ENCODE measurements at regions not wholly inside any gene's neighbourhood (a gene's known extent, or its start where the extent isn't known, plus 50 kb on each side); places are given as distances from the start of the nearest gene placed in this dataset.

- DNase-seq, result no peak
These were observed 95.2 kb upstream of the NCK2 start for GRCh38 chr2:105649534-105649933.

DNA sequence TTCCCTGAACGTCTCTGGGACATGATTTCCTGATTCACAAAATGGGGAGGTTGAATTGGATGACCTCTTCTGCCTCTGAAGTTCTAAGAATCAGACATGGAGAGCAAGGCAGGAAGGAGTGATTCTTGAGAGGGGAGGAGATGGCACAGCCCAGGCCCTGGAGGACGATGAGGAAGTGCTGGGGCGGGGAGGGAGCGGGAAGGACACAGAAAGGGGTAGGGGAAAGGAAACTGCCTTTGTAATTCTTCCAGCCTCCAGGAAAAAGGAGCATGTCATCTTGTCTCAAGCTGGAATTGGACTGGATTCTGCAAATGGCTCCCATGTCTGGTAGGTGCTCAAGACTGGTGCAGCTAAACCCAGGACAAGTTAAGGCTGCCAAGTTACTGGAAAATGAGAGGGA lies 97.0 kb upstream of the NCK2 start:
- no peak for DNase-seq

DNA sequence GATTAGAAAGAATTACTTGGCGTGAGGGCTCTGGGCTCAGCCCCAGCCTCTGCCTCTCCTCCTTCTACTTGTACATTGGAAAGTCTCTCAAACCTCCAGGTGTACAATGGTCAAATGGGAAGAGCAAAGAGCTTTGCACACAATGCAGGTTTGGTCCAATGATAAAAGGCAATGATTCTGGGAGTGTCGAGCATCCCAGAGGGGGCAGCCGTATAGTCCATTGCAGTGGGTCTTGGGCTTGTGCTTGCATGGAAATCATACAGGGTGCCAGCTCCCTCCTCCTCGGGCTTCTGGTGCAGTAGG lies 98.0 kb upstream of the NCK2 start:
- no peak for DNase-seq

DNA sequence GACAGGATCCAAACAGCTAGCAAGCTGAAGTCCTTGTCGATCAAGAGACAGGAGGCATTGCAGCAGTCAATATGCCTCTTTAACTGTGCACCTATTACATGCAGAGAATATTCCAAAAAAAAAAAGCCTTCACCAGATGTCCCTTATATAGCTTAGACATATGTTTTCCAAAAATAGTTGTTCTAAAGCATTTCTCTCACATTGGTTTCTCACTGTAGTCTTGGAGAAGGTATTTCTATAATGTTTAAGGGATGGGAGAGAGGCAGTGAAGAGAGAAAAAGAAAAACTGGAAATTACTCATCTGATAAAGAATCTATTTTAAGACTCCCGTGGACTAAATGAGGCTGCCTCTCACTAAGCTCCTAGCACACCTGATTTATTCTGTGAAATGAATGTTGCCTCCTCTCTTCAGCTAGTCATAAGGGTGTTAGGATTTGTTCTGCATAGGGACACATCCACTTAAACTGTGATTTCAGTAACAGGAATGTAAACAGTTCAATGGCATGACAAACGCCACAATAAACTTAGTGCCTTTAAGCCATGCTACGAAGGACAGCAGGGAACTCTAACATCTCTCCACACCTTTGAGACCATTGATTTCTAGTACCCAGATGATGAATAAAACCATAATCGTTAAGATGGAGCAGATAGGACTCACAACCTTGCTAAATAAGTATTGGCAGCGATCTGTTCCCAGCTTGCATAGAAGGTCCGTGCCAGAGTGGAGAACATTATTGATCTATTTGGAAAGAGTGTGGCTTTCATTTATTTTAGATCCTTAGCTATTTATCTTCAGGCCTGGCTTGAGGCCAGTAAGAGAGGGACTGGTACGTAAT lies 98.6 kb upstream of the NCK2 start:
- DNase-seq, result no peak

DNA sequence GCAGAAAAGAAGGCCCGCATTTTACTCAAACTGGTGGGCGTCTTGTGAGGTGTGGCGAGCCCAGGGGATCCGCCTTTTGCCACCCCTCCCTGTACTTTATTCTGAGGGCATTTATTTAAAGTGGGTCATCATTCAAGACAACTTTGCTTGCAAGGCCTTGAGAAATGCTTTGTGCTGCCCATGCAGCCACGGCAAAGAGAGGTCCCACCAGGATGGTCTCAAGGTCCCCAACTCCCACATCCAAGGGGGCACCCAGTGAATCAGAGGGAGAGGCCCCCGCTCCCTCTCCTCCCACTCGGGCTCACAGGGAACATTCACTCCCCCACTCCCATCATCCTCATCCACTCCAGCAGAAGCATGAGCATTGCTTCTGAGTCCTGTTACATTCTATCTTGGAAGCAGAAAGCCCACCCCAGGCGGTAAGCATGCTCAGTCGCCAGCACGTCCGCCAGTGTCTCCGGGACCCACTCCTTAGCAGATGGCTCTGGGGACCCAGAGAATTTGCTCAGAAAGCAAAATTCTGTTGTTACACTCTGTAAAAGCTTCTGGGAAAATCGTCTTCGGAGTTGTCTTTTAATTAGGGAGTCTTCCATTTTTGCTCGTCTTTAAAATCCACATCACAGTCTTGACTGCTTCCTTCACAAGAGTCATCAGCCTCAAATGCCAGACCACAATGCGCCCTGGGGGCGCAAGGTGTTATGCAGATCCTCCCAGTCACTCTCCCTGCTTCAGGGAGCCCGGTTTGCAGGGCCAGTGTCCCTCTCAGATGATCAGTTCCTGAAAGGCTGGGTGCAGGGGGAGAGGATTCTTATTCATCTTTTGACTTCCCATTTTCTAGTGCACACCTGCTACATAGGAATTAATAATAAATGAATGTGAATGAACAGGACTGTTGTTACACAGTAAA lies 99.4 kb upstream of the NCK2 start:
- no peak for DNase-seq

- DNase-seq, result no peak
These were observed 100.3 kb upstream of the NCK2 start for GRCh38 chr2:105644174-105644980.

DNA sequence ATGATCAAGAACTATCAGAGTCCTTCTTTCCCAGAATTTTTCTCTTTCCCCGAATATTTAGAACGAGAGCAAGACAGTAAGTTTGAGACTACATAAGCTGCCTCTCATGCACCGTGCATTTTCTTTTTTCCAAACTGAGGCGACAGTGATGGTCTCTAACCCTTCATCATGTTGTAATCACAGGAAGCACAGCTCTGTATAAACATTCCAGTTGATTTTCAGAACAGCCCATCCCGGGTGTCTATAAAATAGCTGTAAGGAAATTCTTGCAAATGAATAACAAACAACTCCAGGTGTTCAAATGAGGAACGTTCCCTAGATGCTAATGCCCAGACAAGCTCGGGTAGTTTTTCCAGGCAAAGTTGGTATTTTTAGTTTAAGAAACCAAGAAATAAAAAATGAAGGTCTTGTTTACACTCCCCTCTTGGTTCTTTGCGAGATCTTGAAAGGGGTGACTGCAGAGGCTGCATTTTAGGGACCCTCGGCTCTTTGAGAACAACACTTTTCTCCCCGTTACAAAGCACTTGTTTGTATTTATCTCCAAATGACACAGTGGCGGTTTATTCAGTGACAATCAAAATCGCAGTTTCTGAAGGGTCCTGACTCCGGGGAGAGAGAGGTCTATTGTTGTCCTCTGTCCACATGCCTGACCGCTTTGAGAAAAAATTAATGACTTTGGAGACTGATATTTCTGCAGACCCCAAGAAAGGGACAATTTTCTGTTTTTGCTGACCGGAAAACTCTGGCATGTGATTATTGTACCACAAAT lies 101.1 kb upstream of the NCK2 start:
- DNase-seq, result no peak

DNA sequence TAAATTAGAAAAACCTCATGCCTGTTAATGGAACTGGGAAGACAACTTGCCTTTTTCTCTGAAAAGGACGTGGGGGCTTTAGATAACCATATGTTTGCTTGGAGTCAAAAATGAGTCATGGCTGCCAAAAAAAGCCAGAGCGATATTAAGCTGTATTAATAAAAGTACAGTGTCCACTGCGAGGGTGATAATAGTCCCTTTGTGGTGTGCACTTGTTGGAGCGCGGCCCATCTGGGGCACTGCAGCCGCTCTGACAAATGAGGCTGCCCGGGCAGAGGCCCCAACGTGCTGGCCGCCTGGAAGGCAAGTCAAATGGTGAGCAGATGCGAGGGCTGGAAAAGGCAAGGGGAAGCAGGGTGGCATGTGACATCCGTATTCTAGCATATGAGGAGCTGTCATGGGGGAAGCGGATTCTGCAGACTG lies 103.3 kb upstream of the NCK2 start:
- no peak for DNase-seq

DNA sequence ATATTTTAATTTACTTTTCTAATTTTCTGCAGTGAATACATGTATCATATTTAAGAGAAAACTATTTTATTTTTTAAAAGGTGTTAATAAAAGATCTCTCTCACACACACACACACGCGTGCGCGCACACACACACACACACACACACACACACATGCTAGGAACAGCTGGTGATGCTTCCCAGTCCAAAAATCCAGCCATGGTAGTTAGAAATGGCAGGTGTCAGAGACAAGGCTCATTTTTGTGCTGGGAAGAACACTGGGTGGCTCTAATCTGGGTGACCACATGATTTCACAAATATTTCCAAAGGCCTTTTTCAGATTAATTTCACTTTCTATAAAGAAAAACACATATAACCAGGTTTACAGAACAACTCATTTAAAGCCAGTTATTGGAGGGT lies 104.5 kb upstream of the NCK2 start:
- no peak for DNase-seq

- DNase-seq, result no peak
These were observed 108.5 kb upstream of the NCK2 start for GRCh38 chr2:105636109-105636740.

GRCh38 chr2:105635564-105635963 lies 109.1 kb upstream of the NCK2 start:
- DNase-seq, result no peak

DNA sequence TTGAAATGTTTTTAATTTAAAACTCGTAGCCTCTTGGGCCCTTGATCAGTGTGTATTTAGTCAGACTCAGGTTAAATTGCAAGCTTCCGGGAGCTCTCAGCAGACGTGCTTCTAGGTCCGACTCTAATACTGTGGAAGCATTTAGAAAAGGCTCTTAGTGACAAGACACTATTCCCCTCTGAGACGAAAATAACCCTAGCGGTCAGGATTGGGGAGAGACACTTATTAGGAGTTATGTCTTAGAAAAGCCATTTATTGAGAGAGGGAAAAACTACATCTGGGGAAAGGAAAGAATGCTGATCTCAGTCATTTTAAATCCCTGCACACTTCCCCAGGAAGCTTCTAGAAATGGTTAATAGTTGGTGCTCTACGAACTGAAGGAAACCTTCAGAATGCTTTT lies 110.5 kb upstream of the NCK2 start:
- DNase-seq, result no peak

- DNase-seq, result no peak
These were observed 112.8 kb upstream of the NCK2 start for GRCh38 chr2:105631922-105632321.

GRCh38 chr2:105631011-105631410 lies 113.7 kb upstream of the NCK2 start:
- no peak for DNase-seq

- no peak for DNase-seq
These were observed 115.1 kb upstream of the NCK2 start for GRCh38 chr2:105629634-105630033.

GRCh38 chr2:105627534-105627933 lies 117.2 kb upstream of the NCK2 start:
- no peak for DNase-seq

GRCh38 chr2:105626966-105627340 lies 117.8 kb upstream of the NCK2 start:
- DNase-seq, result no peak

DNA sequence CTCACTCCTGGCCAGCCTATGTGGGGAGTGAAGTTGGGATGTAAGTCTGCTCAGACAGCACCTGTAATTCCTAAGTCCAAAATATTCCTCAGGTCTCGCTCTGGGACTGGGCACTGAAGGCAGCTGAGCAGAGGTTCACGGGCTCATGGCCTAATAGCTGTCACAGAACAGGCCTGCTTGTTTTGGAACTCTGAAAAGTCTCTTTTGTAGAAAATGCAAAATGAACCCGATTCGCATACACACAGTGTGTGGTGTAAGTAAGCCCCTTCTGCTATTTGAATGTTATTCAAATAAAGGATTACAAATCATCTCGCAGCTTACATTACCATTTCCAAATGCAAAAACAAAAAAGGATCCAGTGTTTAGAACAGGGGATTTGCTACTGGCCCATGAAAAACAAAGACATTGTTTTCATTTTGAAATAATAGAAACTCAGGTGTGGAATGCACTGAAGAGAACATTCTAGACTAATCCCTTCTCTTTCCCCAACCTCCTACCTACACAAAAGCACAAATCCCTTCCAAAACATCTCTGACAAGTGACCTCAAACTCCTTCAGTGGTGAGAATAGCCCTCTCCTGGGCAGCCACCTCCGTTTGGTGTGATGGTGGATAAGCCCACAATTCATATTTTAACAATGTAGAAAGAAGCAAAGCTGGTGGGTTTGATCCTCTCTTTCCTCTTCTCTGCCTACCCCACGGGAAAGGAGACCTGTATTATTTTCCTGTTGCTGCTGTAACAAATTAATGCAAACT lies 118.3 kb upstream of the NCK2 start:
- DNase-seq, result no peak

- DNase-seq, result no peak
These were observed 119.1 kb upstream of the NCK2 start for GRCh38 chr2:105625632-105626031.

DNA sequence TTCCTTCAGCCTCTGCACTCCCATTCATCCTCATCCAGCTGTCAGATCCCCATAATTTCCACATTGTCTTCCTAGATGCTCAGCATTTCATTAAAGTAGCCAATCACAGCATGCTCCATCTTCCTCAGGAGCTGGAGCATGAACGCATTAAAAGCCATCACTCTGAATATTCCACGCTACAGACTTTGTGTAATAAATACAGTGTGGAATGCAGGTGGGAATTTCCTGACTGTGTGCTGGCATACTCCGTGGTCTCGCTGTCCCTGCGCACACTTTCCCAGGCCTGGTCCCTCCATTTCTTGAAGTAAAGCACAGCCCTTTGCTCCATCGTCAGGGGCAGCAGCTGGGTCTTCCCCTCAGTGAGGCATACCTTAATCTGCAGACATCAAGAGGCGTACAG lies 123.7 kb upstream of the NCK2 start:
- DNase-seq, result no peak

- no peak for DNase-seq
These were observed 126.4 kb upstream of the NCK2 start for GRCh38 chr2:105618351-105618659.

Data from activated naive CD4-positive, alpha-beta T cell treated with Interleukin-2 at 50 U/mL for 16 hours (primary cell).